ENCODE measurements at regions not wholly inside any gene's neighbourhood (a gene's known extent, or its start where the extent isn't known, plus 50 kb on each side); places are given as distances from the start of the nearest gene placed in this dataset.

DNA sequence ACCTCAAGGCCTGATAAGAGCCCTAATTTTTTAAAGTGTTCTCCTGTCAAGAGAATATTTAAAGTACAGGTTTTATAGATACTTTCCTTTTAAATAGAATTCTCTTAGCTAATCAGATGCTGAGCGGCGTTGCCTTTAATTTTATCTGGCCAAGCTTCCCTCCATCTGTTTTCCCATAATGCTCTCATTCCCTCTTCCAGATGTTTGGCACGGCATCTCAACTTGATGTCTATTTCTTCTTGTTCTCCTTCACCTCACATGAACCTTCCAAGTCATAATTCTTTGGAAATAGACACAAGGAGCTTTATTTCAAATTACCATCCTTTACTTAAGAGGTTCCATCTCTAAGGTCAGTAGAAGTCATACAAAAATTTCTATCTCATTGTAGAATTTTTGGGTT is 76.1 kb upstream of the CPO start:
- TF ChIP-seq EZH2 (IDR thresholded peaks at IDR 0.05; ENCODE audit: borderline replicate concordance, insufficient read depth, low read length, poor library complexity, severe bottlenecking) (no peak), EP300 (conservative IDR thresholded peaks at IDR 0.05; ENCODE audit: poor library complexity, severe bottlenecking) (no peak), POLR2AphosphoS5 (IDR thresholded peaks at IDR 0.05) (no peak), SMC3 (conservative IDR thresholded peaks at IDR 0.05; ENCODE audit: poor library complexity) (no peak), RAD21 (conservative IDR thresholded peaks at IDR 0.05) (no peak), TAF1 (IDR thresholded peaks at IDR 0.05; ENCODE audit: low read depth) (no peak), MXI1 (conservative IDR thresholded peaks at IDR 0.05; ENCODE audit: poor library complexity, severe bottlenecking) (no peak)
- TF ChIP-seq, protein P1, sequence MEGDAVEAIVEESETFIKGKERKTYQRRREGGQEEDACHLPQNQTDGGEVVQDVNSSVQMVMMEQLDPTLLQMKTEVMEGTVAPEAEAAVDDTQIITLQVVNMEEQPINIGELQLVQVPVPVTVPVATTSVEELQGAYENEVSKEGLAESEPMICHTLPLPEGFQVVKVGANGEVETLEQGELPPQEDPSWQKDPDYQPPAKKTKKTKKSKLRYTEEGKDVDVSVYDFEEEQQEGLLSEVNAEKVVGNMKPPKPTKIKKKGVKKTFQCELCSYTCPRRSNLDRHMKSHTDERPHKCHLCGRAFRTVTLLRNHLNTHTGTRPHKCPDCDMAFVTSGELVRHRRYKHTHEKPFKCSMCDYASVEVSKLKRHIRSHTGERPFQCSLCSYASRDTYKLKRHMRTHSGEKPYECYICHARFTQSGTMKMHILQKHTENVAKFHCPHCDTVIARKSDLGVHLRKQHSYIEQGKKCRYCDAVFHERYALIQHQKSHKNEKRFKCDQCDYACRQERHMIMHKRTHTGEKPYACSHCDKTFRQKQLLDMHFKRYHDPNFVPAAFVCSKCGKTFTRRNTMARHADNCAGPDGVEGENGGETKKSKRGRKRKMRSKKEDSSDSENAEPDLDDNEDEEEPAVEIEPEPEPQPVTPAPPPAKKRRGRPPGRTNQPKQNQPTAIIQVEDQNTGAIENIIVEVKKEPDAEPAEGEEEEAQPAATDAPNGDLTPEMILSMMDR (IDR thresholded peaks at IDR 0.05; ENCODE audit: poor library complexity, severe bottlenecking) = no peak
- TF ChIP-seq, protein P2, sequence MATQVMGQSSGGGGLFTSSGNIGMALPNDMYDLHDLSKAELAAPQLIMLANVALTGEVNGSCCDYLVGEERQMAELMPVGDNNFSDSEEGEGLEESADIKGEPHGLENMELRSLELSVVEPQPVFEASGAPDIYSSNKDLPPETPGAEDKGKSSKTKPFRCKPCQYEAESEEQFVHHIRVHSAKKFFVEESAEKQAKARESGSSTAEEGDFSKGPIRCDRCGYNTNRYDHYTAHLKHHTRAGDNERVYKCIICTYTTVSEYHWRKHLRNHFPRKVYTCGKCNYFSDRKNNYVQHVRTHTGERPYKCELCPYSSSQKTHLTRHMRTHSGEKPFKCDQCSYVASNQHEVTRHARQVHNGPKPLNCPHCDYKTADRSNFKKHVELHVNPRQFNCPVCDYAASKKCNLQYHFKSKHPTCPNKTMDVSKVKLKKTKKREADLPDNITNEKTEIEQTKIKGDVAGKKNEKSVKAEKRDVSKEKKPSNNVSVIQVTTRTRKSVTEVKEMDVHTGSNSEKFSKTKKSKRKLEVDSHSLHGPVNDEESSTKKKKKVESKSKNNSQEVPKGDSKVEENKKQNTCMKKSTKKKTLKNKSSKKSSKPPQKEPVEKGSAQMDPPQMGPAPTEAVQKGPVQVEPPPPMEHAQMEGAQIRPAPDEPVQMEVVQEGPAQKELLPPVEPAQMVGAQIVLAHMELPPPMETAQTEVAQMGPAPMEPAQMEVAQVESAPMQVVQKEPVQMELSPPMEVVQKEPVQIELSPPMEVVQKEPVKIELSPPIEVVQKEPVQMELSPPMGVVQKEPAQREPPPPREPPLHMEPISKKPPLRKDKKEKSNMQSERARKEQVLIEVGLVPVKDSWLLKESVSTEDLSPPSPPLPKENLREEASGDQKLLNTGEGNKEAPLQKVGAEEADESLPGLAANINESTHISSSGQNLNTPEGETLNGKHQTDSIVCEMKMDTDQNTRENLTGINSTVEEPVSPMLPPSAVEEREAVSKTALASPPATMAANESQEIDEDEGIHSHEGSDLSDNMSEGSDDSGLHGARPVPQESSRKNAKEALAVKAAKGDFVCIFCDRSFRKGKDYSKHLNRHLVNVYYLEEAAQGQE (IDR thresholded peaks at IDR 0.05; ENCODE audit: borderline replicate concordance) = no peak
